ENCODE measurements at regions not wholly inside any gene's neighbourhood (a gene's known extent, or its start where the extent isn't known, plus 50 kb on each side); places are given as distances from the start of the nearest gene placed in this dataset.
"Not testable (repeated sequence)": the region's sequence is repeated elsewhere in the genome, so short reads cannot be mapped to it uniquely, and the experiment has no call there.

DNA sequence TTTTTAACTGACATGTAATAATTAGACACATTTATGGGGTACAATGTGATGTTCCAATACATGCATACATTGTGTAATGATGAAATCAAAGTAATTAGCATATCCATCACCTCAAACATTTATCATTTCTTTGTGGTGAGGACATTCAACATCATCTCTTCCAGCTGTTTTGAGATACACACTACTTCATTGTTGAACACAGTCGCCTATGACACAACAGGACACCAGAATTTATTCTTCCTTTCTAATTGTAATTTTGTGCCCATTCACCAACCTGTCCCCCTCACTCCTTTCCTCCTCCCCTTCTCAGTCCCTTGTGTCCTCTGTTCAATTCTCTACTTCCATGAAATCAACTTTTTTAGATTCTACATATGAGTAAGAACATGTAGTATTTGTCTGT lies 113.4 kb upstream of the CBLB start:
- no peak for DNase-seq

GRCh38 chr3:105984837-105985236 lies 116.0 kb upstream of the CBLB start:
- no peak for DNase-seq

DNA sequence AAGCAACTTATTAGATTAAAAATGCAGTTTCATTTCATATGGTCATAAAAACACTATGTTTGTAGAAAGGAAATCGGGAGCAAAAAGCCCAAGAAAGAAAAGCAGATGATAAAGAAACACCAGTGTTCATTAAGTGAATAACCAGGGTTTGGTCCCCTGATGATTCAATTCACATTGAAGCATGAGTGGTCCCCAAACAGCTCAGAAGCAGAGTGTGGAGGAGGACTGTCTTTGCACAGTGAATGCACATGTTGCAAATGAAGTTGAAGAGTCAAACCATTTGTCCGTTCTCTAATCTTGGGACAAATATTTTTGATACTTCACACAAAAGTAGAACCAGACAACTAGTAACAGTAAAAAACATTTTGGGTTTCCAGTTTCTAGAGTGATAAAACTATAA lies 117.5 kb upstream of the CBLB start:
- DNase-seq, result not testable (repeated sequence)

GRCh38 chr3:105987809-105988208 lies 119.0 kb upstream of the CBLB start:
- no peak for DNase-seq

GRCh38 chr3:105988540-105989212 lies 119.9 kb upstream of the CBLB start:
- DNase-seq, result no peak

GRCh38 chr3:105996781-105997180 lies 128.0 kb upstream of the CBLB start:
- DNase-seq, result no peak

- no peak for DNase-seq
Observed at GRCh38 chr3:105997466-105997799, 128.6 kb upstream of the CBLB start.

GRCh38 chr3:105997800-105998526 lies 129.2 kb upstream of the CBLB start:
- peak in 1 of 2 experiments; percentile 38 for DNase-seq

DNA sequence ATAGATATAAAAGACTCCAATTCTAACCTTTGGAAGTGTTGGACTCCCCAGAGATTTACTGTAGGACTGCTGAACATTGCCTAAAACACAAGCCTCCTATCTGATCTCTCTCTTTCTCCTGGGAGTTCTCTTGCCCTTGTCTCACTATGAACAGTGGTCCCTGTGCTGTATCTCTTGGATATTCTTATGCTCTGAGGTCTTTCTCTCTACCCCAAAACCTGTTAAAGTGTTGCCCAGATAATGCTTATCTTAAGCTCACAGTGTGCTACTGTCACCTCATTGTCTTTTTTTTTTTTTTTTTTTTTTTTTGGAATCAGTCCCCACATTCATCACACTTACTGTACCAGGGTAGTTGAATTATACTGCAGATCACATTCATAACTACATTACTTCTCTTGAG lies 131.0 kb upstream of the CBLB start:
- no peak for DNase-seq

- no peak for DNase-seq
Observed at GRCh38 chr3:106001923-106002322, 133.1 kb upstream of the CBLB start.

- no peak for DNase-seq
Observed at GRCh38 chr3:106004137-106004681, 135.4 kb upstream of the CBLB start.

DNA sequence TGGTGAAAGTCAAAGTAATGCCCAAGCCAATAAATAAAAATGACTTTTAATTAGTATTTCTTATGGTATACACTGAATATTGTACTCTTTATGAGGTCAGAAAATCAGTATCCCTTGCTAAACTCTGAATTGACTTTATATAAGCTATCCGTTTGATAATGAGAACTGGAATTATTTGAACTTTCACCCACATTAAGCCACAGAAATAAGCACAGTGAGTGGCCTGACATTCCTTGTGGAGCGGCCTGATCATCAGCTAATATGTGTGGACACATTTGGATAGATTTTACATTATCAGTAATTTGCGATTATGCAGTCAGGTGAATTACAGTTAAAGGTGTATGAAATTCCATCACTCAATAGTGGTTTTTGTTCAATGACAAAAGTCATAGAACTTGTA lies 136.0 kb upstream of the CBLB start:
- no peak for DNase-seq

- DNase-seq, result no peak
Observed at GRCh38 chr3:106006001-106006400, 137.2 kb upstream of the CBLB start.

- no peak for DNase-seq
Observed at GRCh38 chr3:106006571-106006970, 137.8 kb upstream of the CBLB start.

DNA sequence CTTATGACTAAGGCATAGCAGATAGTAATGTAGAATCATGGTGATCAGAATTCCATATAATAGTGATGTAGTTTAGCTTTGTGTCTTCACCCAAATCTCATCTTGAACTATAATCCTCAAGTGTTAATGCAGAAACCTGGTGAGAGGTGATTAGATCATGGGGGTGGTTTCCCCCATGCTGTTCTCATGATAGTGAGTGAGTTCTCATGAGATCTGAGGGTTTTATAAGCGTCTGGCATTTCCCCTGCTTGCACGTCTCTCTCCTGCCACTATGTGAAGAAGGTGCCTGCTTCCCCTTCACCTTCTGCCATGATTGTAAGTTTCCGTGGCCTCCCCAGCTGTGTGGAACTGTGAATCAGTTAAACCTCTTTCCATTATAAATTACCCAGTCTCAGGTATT lies 138.7 kb upstream of the CBLB start:
- no peak for DNase-seq

- DNase-seq, result no peak
Observed at GRCh38 chr3:106008766-106009165, 140.0 kb upstream of the CBLB start.

- no peak for DNase-seq
Observed at GRCh38 chr3:106010829-106011228, 142.0 kb upstream of the CBLB start.

- no peak for DNase-seq
Observed at GRCh38 chr3:106013971-106014370, 145.2 kb upstream of the CBLB start.

DNA sequence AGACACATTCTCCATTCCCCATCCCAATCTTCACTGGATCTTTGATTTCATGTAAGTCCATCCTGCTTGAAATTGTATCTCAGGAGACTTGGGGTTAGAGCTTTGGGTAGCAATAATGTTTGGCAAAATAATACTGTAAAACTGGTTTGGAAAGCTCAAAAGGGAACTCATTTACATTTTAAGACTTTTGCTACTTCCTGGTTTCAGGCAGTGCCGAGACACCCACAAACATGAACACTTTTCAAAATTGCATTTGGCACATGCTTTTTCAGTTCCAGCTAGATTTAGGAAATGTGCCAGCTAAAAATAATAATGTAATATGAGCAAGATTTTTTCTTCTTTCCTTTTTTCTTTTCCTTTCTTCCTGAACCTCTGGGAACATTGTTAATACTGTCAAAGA lies 145.7 kb upstream of the CBLB start:
- DNase-seq, result no peak

- DNase-seq, result no peak
Observed at GRCh38 chr3:106014971-106015370, 146.2 kb upstream of the CBLB start.

DNA sequence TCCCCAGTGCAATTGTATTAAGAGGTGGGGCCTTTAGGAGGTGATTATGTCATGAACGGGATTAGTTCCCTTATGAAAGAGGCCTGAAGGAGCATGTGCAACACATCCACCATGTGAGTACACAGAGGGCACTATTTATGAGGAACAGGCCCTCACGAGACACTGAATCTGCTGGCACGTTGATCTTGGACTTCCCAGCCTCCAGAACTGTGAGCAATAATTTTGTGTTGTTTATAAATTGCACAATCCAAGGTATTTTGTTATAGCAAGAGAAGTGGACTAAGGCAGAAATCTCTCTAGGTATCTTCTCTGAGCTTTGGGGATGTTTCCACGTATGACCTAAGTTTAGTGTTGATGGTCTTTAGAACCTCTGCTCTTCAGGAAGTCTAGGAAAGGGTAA lies 149.3 kb upstream of the CBLB start:
- no peak for DNase-seq

DNA sequence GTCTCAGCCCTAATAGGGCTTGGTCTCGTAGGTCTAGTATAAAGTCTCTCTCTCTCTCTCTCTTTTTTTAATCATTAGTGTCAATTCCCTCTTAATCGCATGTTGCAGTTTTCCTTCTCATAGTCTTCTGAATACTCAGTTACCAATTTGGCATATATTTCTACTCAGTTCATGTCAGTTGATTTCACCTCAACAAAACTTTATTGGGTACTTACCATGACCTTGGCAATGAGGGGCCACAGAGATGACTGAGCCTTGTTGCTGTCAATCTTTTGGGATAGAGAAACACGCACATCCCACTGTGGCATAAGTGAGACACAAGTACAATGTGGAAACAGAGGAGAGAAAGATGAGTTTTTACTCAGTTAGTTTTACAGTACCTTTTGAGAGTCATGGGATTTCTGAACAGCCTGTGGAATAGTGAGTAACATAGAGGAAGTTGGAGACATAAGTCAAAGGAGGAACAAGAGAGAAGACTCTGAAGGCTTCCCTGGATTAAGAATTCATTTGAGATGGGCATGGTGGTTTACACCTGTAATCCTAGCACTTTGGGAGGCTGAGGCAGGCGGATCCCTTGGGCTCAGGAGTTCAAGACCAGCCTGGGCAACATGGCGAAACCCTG lies 150.2 kb upstream of the CBLB start:
- no peak for DNase-seq

DNA sequence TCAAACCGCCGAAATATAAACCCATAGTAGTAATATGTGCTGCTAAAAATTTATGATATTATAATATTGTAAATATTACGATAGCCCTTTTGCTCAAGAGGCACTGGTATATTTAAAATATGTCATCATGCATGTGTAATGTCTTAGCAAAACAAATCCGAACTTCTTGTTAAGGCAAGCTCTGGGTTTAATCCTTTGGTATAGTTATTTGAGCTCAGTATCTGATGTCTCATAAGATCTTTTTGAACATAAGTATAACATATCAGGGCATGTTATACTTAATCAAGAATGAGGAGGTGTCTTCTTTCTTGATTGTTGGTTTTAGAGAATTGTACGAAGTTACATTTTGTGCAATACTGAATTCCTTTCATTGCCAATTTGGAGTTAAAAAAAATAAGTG lies 154.1 kb upstream of the CBLB start:
- DNase-seq, result no peak

DNA sequence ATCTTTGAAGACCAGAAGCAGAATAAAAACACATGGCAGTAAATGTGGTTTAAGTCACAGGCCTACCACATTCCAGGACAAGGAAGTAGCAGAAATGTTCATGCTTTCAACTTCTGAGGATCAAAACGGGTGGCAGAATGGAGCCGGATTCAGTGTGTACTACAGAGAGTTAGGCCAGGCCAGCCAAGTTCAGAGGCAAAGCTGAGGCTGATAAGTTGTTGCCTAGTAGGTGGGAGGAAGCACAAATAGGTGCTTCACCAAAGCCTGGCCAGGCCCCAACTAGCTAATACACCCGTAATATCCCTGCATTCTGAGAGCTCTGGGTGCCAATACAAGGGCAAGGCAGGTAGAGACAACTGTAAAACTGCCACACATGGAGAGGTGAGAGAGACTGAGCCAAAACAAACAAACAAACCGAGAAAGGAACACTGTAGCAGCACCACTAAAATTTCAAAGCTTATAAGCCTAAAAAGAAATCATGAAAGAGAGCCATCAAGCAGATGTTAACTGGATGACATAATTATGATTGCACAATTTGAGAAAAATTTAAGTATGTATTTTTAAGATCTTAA lies 156.4 kb upstream of the CBLB start:
- DNase-seq, result no peak

Measured in SW 1271 (cell line).